ENCODE measurements at regions not wholly inside any gene's neighbourhood (a gene's known extent, or its start where the extent isn't known, plus 50 kb on each side); places are given as distances from the start of the nearest gene placed in this dataset.
A peak's percentile ranks its signal among the peaks of the same experiment; 100 is the strongest.

DNA sequence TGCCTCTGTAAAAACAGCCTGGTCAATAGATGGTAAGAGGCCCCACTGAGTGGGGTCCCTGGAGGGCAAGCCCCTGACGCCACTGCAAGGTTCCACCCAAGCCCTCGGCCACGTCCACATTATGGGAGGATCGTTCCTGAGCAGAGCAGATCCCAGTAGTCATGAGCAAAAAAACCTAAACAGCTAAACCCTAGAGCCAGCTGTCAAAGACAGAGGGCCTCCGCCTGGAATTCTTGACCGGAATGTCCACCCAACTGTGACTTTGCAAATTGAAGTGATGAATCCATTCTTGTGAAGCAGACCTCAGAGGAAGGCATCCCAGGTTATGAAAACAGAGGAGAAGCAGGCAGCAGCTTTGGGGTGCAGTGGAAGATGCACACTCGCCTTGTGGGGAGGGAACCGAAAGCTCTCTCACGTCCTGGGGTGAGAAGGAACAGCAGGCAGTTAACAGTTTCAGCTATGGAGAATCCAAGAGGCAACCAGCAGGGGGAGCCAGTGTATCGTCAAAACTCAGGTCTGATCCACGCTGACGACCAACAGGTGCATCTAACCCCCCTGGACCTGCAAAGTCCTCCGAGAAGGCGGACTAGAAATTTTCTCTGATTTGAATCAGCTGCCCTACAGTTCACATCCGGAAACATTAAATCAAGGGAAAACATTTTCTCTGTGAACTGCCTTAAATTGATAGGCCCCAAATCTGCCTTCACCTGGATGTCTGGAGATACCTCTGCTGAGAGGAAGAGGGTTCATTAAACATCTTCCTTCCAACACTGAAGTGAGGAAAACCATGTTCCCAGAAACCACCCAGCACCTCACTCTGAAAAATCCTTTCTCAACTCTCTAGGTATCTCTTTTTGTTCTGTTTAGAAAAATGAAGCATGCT lies 139.1 kb upstream of the PFKP start:
- Histone ChIP-seq H3K9me3 (no peaks in the 10 kb centered on the region), H3K4me3 (no peak overlapping the region), H3K27ac (no peak overlapping the region), H3K27me3 (no peaks in the 10 kb centered on the region), H3K4me1 (no peaks in the 10 kb centered on the region), H3K36me3 (no peaks in the 10 kb centered on the region)
- intact Hi-C loops (cut with DNase I): loop anchor here in 1 of 2 donors (10.0 kb wide), 1 partner anchor 117 kb away; no protein-coding TSS in a partner anchor
- WGBS (ENCODE audit: insufficient coverage, low coverage, low lambda C conversion rate, missing lambda C conversion rate): 31% methylated on average over 11 of the region's 15 CpGs
- TF ChIP-seq POLR2A (IDR thresholded peaks at IDR 0.05): no peak
- peak; percentile 63 to 73 (median 67) for TF ChIP-seq CTCF (IDR thresholded peaks at IDR 0.05)
- peak; percentile 80 to 90 (median 84) for ATAC-seq
- peak in 2 of 3 donors; percentile 51 to 66 for DNase-seq

- H3K4me1 ChIP-seq: no peaks in the 10 kb centered on the region
- DNase-seq (no peak), ATAC-seq (no peak)
- no peak overlapping the region for H3K27ac ChIP-seq
- no peaks in the 10 kb centered on the region for H3K36me3 ChIP-seq
- no peaks in the 10 kb centered on the region for H3K27me3 ChIP-seq
- H3K4me3 ChIP-seq: no peak overlapping the region
- TF ChIP-seq POLR2A (IDR thresholded peaks at IDR 0.05) (no peak), CTCF (IDR thresholded peaks at IDR 0.05) (no peak)
- no peaks in the 10 kb centered on the region for H3K9me3 ChIP-seq
- intact Hi-C loops (cut with DNase I): loop anchor here in 1 of 2 donors (10.0 kb wide), 1 partner anchor 118 kb away; no protein-coding TSS in a partner anchor
- WGBS (ENCODE audit: insufficient coverage, low coverage, low lambda C conversion rate, missing lambda C conversion rate): 47% methylated on average over 8 of the region's 9 CpGs
Observed at GRCh38 chr10:2926918-2927660, 140.3 kb upstream of the PFKP start.

DNA sequence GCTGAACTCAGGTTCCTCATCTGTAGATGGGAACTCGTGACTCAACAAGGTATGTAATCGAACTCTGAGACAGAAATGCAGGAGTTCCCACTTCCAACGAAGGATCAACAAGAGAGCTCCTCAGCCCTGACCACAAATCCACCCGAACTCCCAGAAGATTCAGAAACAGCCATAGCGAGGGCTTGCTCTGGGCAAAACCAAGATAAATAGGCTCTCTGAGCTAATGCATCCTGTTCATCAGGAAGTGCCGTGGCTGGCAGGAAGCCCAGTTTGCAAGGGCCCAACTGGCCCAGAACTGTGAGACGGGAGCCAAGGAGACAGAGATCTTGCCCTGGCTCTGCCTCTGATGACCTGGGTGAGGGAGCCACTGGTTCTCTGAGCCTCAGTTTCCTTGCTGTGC lies 141.7 kb upstream of the PFKP start:
- whole genome bisulfite sequencing (ENCODE audit: insufficient coverage, low coverage, low lambda C conversion rate, missing lambda C conversion rate): 20% methylated on average over 7 of the region's 7 CpGs
- intact Hi-C loops (cut with DNase I): loop anchor here in 1 of 2 donors (10.0 kb wide), 1 partner anchor 119 kb away; no protein-coding TSS in a partner anchor
- ATAC-seq: peak; percentile 50 to 62 (median 52)

GRCh38 chr10:2924431-2924830 lies 142.9 kb upstream of the PFKP start:
- WGBS (ENCODE audit: insufficient coverage, low coverage, low lambda C conversion rate, missing lambda C conversion rate): 65% methylated on average over 10 of the region's 10 CpGs

More for the DNA sequence above, 141.7 kb upstream of the PFKP start:
- peak in 1 of 3 donors; percentile 55 for DNase-seq
- Histone ChIP-seq H3K4me3 (no peak overlapping the region), H3K27ac (no peak overlapping the region), H3K36me3 (no peaks in the 10 kb centered on the region), H3K9me3 (no peaks in the 10 kb centered on the region), H3K4me1 (no peaks in the 10 kb centered on the region), H3K27me3 (no peaks in the 10 kb centered on the region)
- no peak for TF ChIP-seq POLR2A (IDR thresholded peaks at IDR 0.05)
- TF ChIP-seq CTCF (IDR thresholded peaks at IDR 0.05): no peak

More at GRCh38 chr10:2924431-2924830, 142.9 kb upstream of the PFKP start:
- TF ChIP-seq CTCF (IDR thresholded peaks at IDR 0.05) (no peak), POLR2A (IDR thresholded peaks at IDR 0.05) (no peak)
- H3K27ac ChIP-seq: no peak overlapping the region
- intact Hi-C loops (cut with DNase I): loop anchor here in 1 of 2 donors (10.0 kb wide), 1 partner anchor 120 kb away; no protein-coding TSS in a partner anchor
- no peaks in the 10 kb centered on the region for H3K9me3 ChIP-seq
- DNase-seq (no peak), ATAC-seq (no peak)
- no peaks in the 10 kb centered on the region for H3K27me3 ChIP-seq
- H3K4me3 ChIP-seq: no peak overlapping the region
- H3K36me3 ChIP-seq: no peaks in the 10 kb centered on the region
- no peaks in the 10 kb centered on the region for H3K4me1 ChIP-seq

Data from right lobe of liver (tissue), 6 donors.